Retinal pigment epithelial cell (primary cell): ENCODE measurements at regions not wholly inside any gene's neighbourhood (a gene's known extent, or its start where the extent isn't known, plus 50 kb on each side); places are given as distances from the start of the nearest gene placed in this dataset.

Source experiments
- DNase-seq: peaks from one replicate; pipeline ENCODE4 v3.0.0-alpha.2; 2010; ENCODE audit warnings: low read depth
- H3K4me3 ChIP-seq: 2 replicates; pipeline ENCODE4 v1.5.1; 2011; ENCODE audit warnings: mild to moderate bottlenecking, low read length, control low read depth, moderate library complexity
- CTCF ChIP-seq: conservative IDR thresholded peaks from 2 replicates; pipeline ENCODE4 v1.5.1; 2011; ENCODE audit warnings: low read depth, low read length, control low read depth, inconsistent platforms

- TF ChIP-seq CTCF, result no peak
- H3K4me3 ChIP-seq, result no peak overlapping the region
- no peak for DNase-seq
Measured at GRCh38 chr1:101290922-101291561, 54.2 kb downstream of the S1PR1 start.

- TF ChIP-seq CTCF, result no peak
- no peak overlapping the region for H3K4me3 ChIP-seq
- DNase-seq, result peak; percentile 37
Measured at GRCh38 chr1:101291562-101292380, 55.0 kb downstream of the S1PR1 start.

GRCh38 chr1:101293461-101294051, 56.7 kb downstream of the S1PR1 start:
- DNase-seq, result no peak
- H3K4me3 ChIP-seq, result no peak overlapping the region
- TF ChIP-seq CTCF, result no peak

GRCh38 chr1:101295209-101295608, 58.4 kb downstream of the S1PR1 start:
- no peak overlapping the region for H3K4me3 ChIP-seq
- no peak for DNase-seq
- no peak for TF ChIP-seq CTCF

- no peak for TF ChIP-seq CTCF
- H3K4me3 ChIP-seq, result no peak overlapping the region
- no peak for DNase-seq
Measured at GRCh38 chr1:101298663-101299062, 61.8 kb downstream of the S1PR1 start.

GRCh38 chr1:101299141-101299540, 62.3 kb downstream of the S1PR1 start:
- H3K4me3 ChIP-seq, result no peak overlapping the region
- no peak for DNase-seq
- TF ChIP-seq CTCF, result no peak

- TF ChIP-seq CTCF, result no peak
- no peak overlapping the region for H3K4me3 ChIP-seq
- no peak for DNase-seq
Measured at GRCh38 chr1:101299710-101300109, 62.9 kb downstream of the S1PR1 start.
